SU-DHL-6 (cell line): ENCODE measurements at regions not wholly inside any gene's neighbourhood (a gene's known extent, or its start where the extent isn't known, plus 50 kb on each side); places are given as distances from the start of the nearest gene placed in this dataset.

Experiments
- H2AFZ ChIP-seq: fragments of 200-600 bp; sonication (generic); 2 replicates; pipeline ENCODE4 v1.6.1; 2014; ENCODE audit warnings: low read depth, mild to moderate bottlenecking, moderate library complexity, mixed read lengths, antibody characterized with exemption, low read length; ENCODE audit not compliant: severe bottlenecking
- H3F3A ChIP-seq: fragments of 200-600 bp; shearing (Covaris generic); 2 replicates; pipeline ENCODE4 v1.6.0; 2016; ENCODE audit warnings: antibody characterized with exemption, mild to moderate bottlenecking; ENCODE audit not compliant: insufficient read depth
- H3K27ac ChIP-seq: fragments of 200-600 bp; sonication (generic); 2 replicates; pipeline ENCODE4 v1.5.1; 2016; ENCODE audit warnings: low read depth, mild to moderate bottlenecking, low read length, moderate library complexity, mixed read lengths
- H3K27me3 ChIP-seq: fragments of 200-600 bp; sonication (generic), shearing (Covaris generic); 2 replicates; pipeline ENCODE4 v1.6.0; 2014; ENCODE audit warnings: mild to moderate bottlenecking, low read length
- H3K36me3 ChIP-seq: fragments of 200-600 bp; sonication (generic); 2 replicates; pipeline ENCODE4 v1.6.1; 2014; ENCODE audit warnings: mild to moderate bottlenecking, low read length, mixed read lengths
- H3K4me2 ChIP-seq: fragments of 300-600, 200-600 bp; shearing (Covaris generic), sonication (generic); 2 replicates; pipeline ENCODE4 v1.6.0; 2014; ENCODE audit warnings: low read length, low read depth, mild to moderate bottlenecking; ENCODE audit not compliant: poor library complexity, severe bottlenecking
- H3K4me3 ChIP-seq: fragments of 200-600 bp; sonication (generic); 2 replicates; pipeline ENCODE4 v1.5.1; 2014; ENCODE audit warnings: antibody characterized with exemption, low read length, mild to moderate bottlenecking, mixed read lengths; ENCODE audit not compliant: insufficient read depth, poor library complexity, severe bottlenecking
- H3K79me2 ChIP-seq: fragments of 200-600 bp; sonication (generic); 2 replicates; pipeline ENCODE4 v1.6.1; 2014; ENCODE audit warnings: mild to moderate bottlenecking, low read length, moderate library complexity; ENCODE audit not compliant: insufficient read depth
- H3K9ac ChIP-seq: fragments of 200-600 bp; sonication (generic); 2 replicates; pipeline ENCODE4 v1.7.0; 2014; ENCODE audit warnings: mild to moderate bottlenecking, low read length
- H3K9me2 ChIP-seq: fragments of 200-600 bp; sonication (generic); replicated peaks from 2 replicates; pipeline ENCODE4 v1.6.1; 2014; ENCODE audit warnings: low read length; ENCODE audit not compliant: insufficient read depth
- H3K9me3 ChIP-seq: fragments of 200-600 bp; sonication (generic); 2 replicates; pipeline ENCODE4 v1.6.1; 2014; ENCODE audit warnings: low read length, mixed read lengths; ENCODE audit not compliant: insufficient read depth
- H4K20me1 ChIP-seq: fragments of 200-600 bp; sonication (generic); 2 replicates; pipeline ENCODE4 v1.6.1; 2014; ENCODE audit warnings: low read depth, mild to moderate bottlenecking, antibody characterized with exemption, low read length, moderate library complexity, mixed read lengths
- CTCF ChIP-seq: fragments of 200-600 bp; sonication (generic); IDR thresholded peaks from one replicate; pipeline ENCODE4 v1.5.1; 2017; ENCODE audit warnings: antibody characterized with exemption, mild to moderate bottlenecking, low read length, moderate library complexity; ENCODE audit not compliant: insufficient read depth, poor library complexity, severe bottlenecking
- EZH2phosphoT487 ChIP-seq: fragments of 200-600 bp; sonication (generic), shearing (Covaris generic); conservative IDR thresholded peaks from 2 replicates; pipeline ENCODE4 v1.6.1; 2018; ENCODE audit warnings: mild to moderate bottlenecking, antibody characterized with exemption, low read length, moderate library complexity, mixed read lengths

GRCh38 chr20:55919319-55919718, 86.0 kb downstream of the CBLN4 start:
- H2AFZ ChIP-seq = no peak overlapping the region
- no peaks in the 10 kb centered on the region for H3K79me2 ChIP-seq
- no peaks in the 10 kb centered on the region for H4K20me1 ChIP-seq
- no peaks in the 10 kb centered on the region for H3K9me2 ChIP-seq
- H3K9ac ChIP-seq = no peak overlapping the region
- no peaks in the 10 kb centered on the region for H3K36me3 ChIP-seq
- no peaks in the 10 kb centered on the region for H3K27me3 ChIP-seq
- no peak overlapping the region for H3K27ac ChIP-seq
- TF ChIP-seq EZH2phosphoT487 = no peak
- TF ChIP-seq CTCF = no peak
- no peak overlapping the region for H3K4me2 ChIP-seq
- peaks cover 9% of the 10 kb centered on the region; the same call in 1 of the 2 replicates for H3K9me3 ChIP-seq
- no peaks in the 10 kb centered on the region for H3F3A ChIP-seq
- H3K4me3 ChIP-seq = no peak overlapping the region

- H3K9ac ChIP-seq = no peak overlapping the region
- no peaks in the 10 kb centered on the region for H4K20me1 ChIP-seq
- H3K79me2 ChIP-seq = no peaks in the 10 kb centered on the region
- H3K27ac ChIP-seq = no peak overlapping the region
- no peaks in the 10 kb centered on the region for H3K27me3 ChIP-seq
- no peaks in the 10 kb centered on the region for H3K36me3 ChIP-seq
- H3K4me3 ChIP-seq = no peak overlapping the region
- peaks cover 9% of the 10 kb centered on the region; the same call in 1 of the 2 replicates for H3K9me3 ChIP-seq
- no peaks in the 10 kb centered on the region for H3K9me2 ChIP-seq
- no peak overlapping the region for H3K4me2 ChIP-seq
- no peak overlapping the region for H2AFZ ChIP-seq
- no peaks in the 10 kb centered on the region for H3F3A ChIP-seq
- TF ChIP-seq CTCF (no peak), EZH2phosphoT487 (no peak)
Observed at GRCh38 chr20:55918471-55918870, 86.8 kb downstream of the CBLN4 start.

- Histone ChIP-seq H3K9ac (no peak overlapping the region), H3K27ac (no peak overlapping the region), H3K4me3 (no peak overlapping the region), H2AFZ (no peak overlapping the region), H4K20me1 (no peaks in the 10 kb centered on the region), H3K9me2 (no peaks in the 10 kb centered on the region), H3K4me2 (no peak overlapping the region), H3K36me3 (no peaks in the 10 kb centered on the region), H3K27me3 (no peaks in the 10 kb centered on the region), H3F3A (no peaks in the 10 kb centered on the region), H3K79me2 (no peaks in the 10 kb centered on the region), H3K9me3 (no peaks in the 10 kb centered on the region)
- TF ChIP-seq CTCF = no peak
- no peak for TF ChIP-seq EZH2phosphoT487
Observed at GRCh38 chr20:55893031-55893430, 112.3 kb downstream of the CBLN4 start.
